H9 (cell line): ENCODE measurements at regions not wholly inside any gene's neighbourhood (a gene's known extent, or its start where the extent isn't known, plus 50 kb on each side); places are given as distances from the start of the nearest gene placed in this dataset.
"Not testable (repeated sequence)": the region's sequence is repeated elsewhere in the genome, so short reads cannot be mapped to it uniquely, and the experiment has no call there.

Experiments
- DNase-seq: peaks from one replicate; pipeline ENCODE4 v3.0.0-alpha.2; 2017
- H2AFZ ChIP-seq: one replicate; pipeline ENCODE4 v1.6.1; 2013; ENCODE audit warnings: mild to moderate bottlenecking, low read length, control low read depth, moderate library complexity
- H2AK5ac ChIP-seq: 2 replicates; pipeline ENCODE4 v1.6.1; 2013; ENCODE audit warnings: low read length, control low read depth, mixed read lengths; ENCODE audit not compliant: insufficient read length
- H2BK120ac ChIP-seq: one replicate; pipeline ENCODE4 v1.6.1; 2013; ENCODE audit warnings: low read depth, mild to moderate bottlenecking, low read length, control low read depth, inconsistent platforms; ENCODE audit not compliant: poor library complexity, severe bottlenecking
- H2BK12ac ChIP-seq: 2 replicates; pipeline ENCODE4 v1.6.1; 2013; ENCODE audit warnings: low read length, control low read depth, mixed read lengths, low read depth; ENCODE audit not compliant: insufficient read length
- H2BK15ac ChIP-seq: 2 replicates; pipeline ENCODE4 v1.6.1; 2013; ENCODE audit warnings: low read depth, low read length, control low read depth
- H2BK20ac ChIP-seq: one replicate; pipeline ENCODE4 v1.6.1; 2013; ENCODE audit warnings: low read depth, mild to moderate bottlenecking, low read length, control low read depth, inconsistent platforms; ENCODE audit not compliant: poor library complexity, severe bottlenecking
- H2BK5ac ChIP-seq: 2 replicates; pipeline ENCODE4 v1.6.1; 2013; ENCODE audit warnings: low read length, control low read depth, mixed read lengths; ENCODE audit not compliant: insufficient read length
- H3K14ac ChIP-seq: 2 replicates; pipeline ENCODE4 v1.6.1; 2013; ENCODE audit warnings: low read length, control low read depth; ENCODE audit not compliant: insufficient read depth
- H3K18ac ChIP-seq: 2 replicates; pipeline ENCODE4 v1.6.1; 2013; ENCODE audit warnings: low read depth, mild to moderate bottlenecking, mixed read lengths, low read length, control low read depth; ENCODE audit not compliant: insufficient read length
- H3K23ac ChIP-seq: 2 replicates; pipeline ENCODE4 v1.6.1; 2013; ENCODE audit warnings: low read length, control low read depth, mixed read lengths, low read depth; ENCODE audit not compliant: insufficient read length
- H3K23me2 ChIP-seq: 2 replicates; pipeline ENCODE4 v1.6.1; 2013; ENCODE audit warnings: low read depth, mild to moderate bottlenecking, mixed read lengths, low read length, control low read depth; ENCODE audit not compliant: insufficient read length, poor library complexity, severe bottlenecking
- H3K27ac ChIP-seq: 2 replicates; pipeline ENCODE4 v1.5.1; 2013; ENCODE audit warnings: low read length, control low read depth, mixed read lengths, low read depth; ENCODE audit not compliant: insufficient read length
- H3K27me3 ChIP-seq: 2 replicates; pipeline ENCODE4 v1.6.1; 2013; ENCODE audit warnings: low read length, control low read depth, inconsistent platforms; ENCODE audit not compliant: insufficient read depth
- H3K4ac ChIP-seq: 2 replicates; pipeline ENCODE4 v1.6.1; 2013; ENCODE audit warnings: low read depth, mild to moderate bottlenecking, control low read depth, inconsistent platforms, low read length, moderate library complexity
- H3K4me1 ChIP-seq: 2 replicates; pipeline ENCODE4 v1.6.1; 2013; ENCODE audit warnings: low read length, control low read depth, inconsistent platforms; ENCODE audit not compliant: insufficient read depth
- H3K4me2 ChIP-seq: 2 replicates; pipeline ENCODE4 v1.6.1; 2013; ENCODE audit warnings: low read length, control low read depth, mixed read lengths; ENCODE audit not compliant: insufficient read length, insufficient read depth
- H3K56ac ChIP-seq: 2 replicates; pipeline ENCODE4 v1.6.1; 2013; ENCODE audit warnings: low read depth, mild to moderate bottlenecking, mixed read lengths, low read length, control low read depth; ENCODE audit not compliant: insufficient read length
- H3K79me1 ChIP-seq: 2 replicates; pipeline ENCODE4 v1.6.1; 2013; ENCODE audit warnings: low read depth, mild to moderate bottlenecking, moderate library complexity, low read length, control low read depth, inconsistent platforms; ENCODE audit not compliant: insufficient read depth, poor library complexity, severe bottlenecking
- H3K79me2 ChIP-seq: 2 replicates; pipeline ENCODE4 v1.6.1; 2013; ENCODE audit warnings: low read length, control low read depth, inconsistent platforms; ENCODE audit not compliant: insufficient read depth
- H3K9ac ChIP-seq: 2 replicates; pipeline ENCODE4 v1.6.1; 2013; ENCODE audit warnings: low read length, control low read depth, mixed read lengths; ENCODE audit not compliant: insufficient read length; ENCODE audit errors: extremely low read depth
- H3K9me3 ChIP-seq: one replicate; pipeline ENCODE4 v1.6.1; 2013; ENCODE audit warnings: low read depth, low read length, inconsistent platforms; ENCODE audit not compliant: control insufficient read depth
- H3T11ph ChIP-seq: one replicate; pipeline ENCODE4 v1.6.1; 2013; ENCODE audit warnings: mild to moderate bottlenecking, low read length, control low read depth, inconsistent platforms
- H4K20me1 ChIP-seq: one replicate; pipeline ENCODE4 v1.6.1; 2013; ENCODE audit not compliant: control insufficient read depth, insufficient read length, insufficient read depth
- H4K5ac ChIP-seq: 2 replicates; pipeline ENCODE4 v1.6.1; 2013; ENCODE audit warnings: low read depth, mild to moderate bottlenecking, mixed read lengths, low read length, control low read depth; ENCODE audit not compliant: insufficient read length
- H4K8ac ChIP-seq: replicated peaks from 2 replicates; pipeline ENCODE4 v1.6.1; 2013; ENCODE audit warnings: low read length, control low read depth, mixed read lengths, low read depth; ENCODE audit not compliant: insufficient read length
- H4K91ac ChIP-seq: 2 replicates; pipeline ENCODE4 v1.6.1; 2013; ENCODE audit warnings: low read depth, mild to moderate bottlenecking, moderate library complexity, mixed read lengths, low read length, control low read depth; ENCODE audit not compliant: insufficient read length
- H3K27ac Mint-ChIP-seq, 3 experiments: 2 replicates in 2 of 3; 3 replicates in 1 of 3; pipeline ENCODE4 v1.8.0; 2020 to 2021; ENCODE audit warnings: mixed read lengths in 3 of 3, mild to moderate bottlenecking in 1 of 3, moderate library complexity in 1 of 3
- H3K27me3 Mint-ChIP-seq: 2 replicates; pipeline ENCODE4 v1.8.0; 2021; ENCODE audit warnings: low read depth, mild to moderate bottlenecking, moderate library complexity, mixed read lengths
- H3K36me3 Mint-ChIP-seq, 3 experiments: 2 replicates in 2 of 3; 3 replicates in 1 of 3; pipeline ENCODE4 v1.8.0; 2020 to 2021; ENCODE audit warnings: low read depth in 3 of 3, mixed read lengths in 3 of 3; ENCODE audit not compliant: insufficient read depth in 1 of 3
- H3K4me1 Mint-ChIP-seq, 2 experiments: 2 replicates each; pipeline ENCODE4 v1.8.0; 2020; ENCODE audit warnings: mixed read lengths in 2 of 2
- H3K4me3 Mint-ChIP-seq, 2 experiments: 2 replicates in 1 of 2; 3 replicates in 1 of 2; pipeline ENCODE4 v1.8.0; 2020 to 2021; ENCODE audit warnings: mild to moderate bottlenecking in 2 of 2, mixed read lengths in 2 of 2, moderate library complexity in 1 of 2
- H3K9me3 Mint-ChIP-seq, 2 experiments: 2 replicates in 1 of 2; 3 replicates in 1 of 2; pipeline ENCODE4 v1.8.0; 2020; ENCODE audit warnings: mild to moderate bottlenecking in 2 of 2, mixed read lengths in 2 of 2, moderate library complexity in 1 of 2
- WGBS: extraction: QIAGEN DNeasy Blood & Tissue Kit; methylation state at CpG from one replicate; pipeline ENCODE4 v1.1.7; 2013; ENCODE audit warnings: missing lambda C conversion rate, low lambda C conversion rate, mixed read lengths; ENCODE audit not compliant: insufficient read length; ENCODE audit errors: extremely low coverage; 5-methylcytosine and 5-hydroxymethylcytosine counted together

DNA sequence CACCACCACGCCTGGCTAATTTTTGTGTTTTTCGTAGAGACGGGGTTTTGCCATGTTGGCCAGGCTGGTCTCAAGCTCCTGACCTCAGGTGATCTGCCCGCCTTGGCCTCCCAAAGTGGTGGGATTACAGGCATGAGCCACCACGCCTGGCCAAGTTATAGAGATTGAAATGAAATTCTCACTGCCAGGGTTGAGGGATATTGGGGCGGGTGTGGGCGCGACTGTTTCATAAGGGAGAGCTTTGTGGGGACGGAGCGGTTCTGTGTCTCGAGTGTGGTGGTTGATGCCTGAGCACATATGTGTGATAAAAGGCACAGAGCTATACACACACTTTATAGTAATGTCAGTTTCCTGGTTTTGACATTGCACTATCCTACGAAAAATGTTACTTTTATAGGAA is 361.0 kb upstream of the HS6ST1 start:
- Mint-ChIP-seq H3K27ac (peak overlapping the region in 1 of 3 experiments; percentile 6; a peak in 1 of 7 replicates), H3K4me1 (peaks cover 29 to 30% of the 10 kb centered on the region in 2 experiments)
- H3K4me2 ChIP-seq, H4K5ac ChIP-seq, H3K18ac ChIP-seq, H4K8ac ChIP-seq, H3K14ac ChIP-seq, H3T11ph ChIP-seq, H2BK12ac ChIP-seq, H2BK120ac ChIP-seq, H3K27me3 ChIP-seq, H3K9me3 ChIP-seq, H3K4me1 ChIP-seq, H3K27me3 Mint-ChIP-seq, H3K79me1 ChIP-seq, H3K36me3 Mint-ChIP-seq, H2AFZ ChIP-seq, H4K20me1 ChIP-seq, H3K23me2 ChIP-seq, H4K91ac ChIP-seq, H3K23ac ChIP-seq, H3K27ac ChIP-seq, H3K9ac ChIP-seq, H3K4ac ChIP-seq, H2BK5ac ChIP-seq, H2BK15ac ChIP-seq, H3K79me2 ChIP-seq, H3K56ac ChIP-seq, H2BK20ac ChIP-seq, H3K4me3 Mint-ChIP-seq, H2AK5ac ChIP-seq, DNase-seq, H3K9me3 Mint-ChIP-seq: not testable (repeated sequence)
- no CpG with 5 or more reads among the region's 12 CpGs for WGBS
